NT2/D1 (cell line): ENCODE measurements at regions not wholly inside any gene's neighbourhood (a gene's known extent, or its start where the extent isn't known, plus 50 kb on each side); places are given as distances from the start of the nearest gene placed in this dataset.
"Not testable (repeated sequence)": the region's sequence is repeated elsewhere in the genome, so short reads cannot be mapped to it uniquely, and the experiment has no call there.

Experiments
- YY1 ChIP-seq: IDR thresholded peaks from 2 replicates; pipeline ENCODE4 v1.6.1; 2011; ENCODE audit not compliant: insufficient read length, insufficient read depth
- ZNF274 ChIP-seq: IDR thresholded peaks from 2 replicates; pipeline ENCODE4 v1.6.1; 2011; ENCODE audit warnings: mild to moderate bottlenecking, low read depth, low read length

DNA sequence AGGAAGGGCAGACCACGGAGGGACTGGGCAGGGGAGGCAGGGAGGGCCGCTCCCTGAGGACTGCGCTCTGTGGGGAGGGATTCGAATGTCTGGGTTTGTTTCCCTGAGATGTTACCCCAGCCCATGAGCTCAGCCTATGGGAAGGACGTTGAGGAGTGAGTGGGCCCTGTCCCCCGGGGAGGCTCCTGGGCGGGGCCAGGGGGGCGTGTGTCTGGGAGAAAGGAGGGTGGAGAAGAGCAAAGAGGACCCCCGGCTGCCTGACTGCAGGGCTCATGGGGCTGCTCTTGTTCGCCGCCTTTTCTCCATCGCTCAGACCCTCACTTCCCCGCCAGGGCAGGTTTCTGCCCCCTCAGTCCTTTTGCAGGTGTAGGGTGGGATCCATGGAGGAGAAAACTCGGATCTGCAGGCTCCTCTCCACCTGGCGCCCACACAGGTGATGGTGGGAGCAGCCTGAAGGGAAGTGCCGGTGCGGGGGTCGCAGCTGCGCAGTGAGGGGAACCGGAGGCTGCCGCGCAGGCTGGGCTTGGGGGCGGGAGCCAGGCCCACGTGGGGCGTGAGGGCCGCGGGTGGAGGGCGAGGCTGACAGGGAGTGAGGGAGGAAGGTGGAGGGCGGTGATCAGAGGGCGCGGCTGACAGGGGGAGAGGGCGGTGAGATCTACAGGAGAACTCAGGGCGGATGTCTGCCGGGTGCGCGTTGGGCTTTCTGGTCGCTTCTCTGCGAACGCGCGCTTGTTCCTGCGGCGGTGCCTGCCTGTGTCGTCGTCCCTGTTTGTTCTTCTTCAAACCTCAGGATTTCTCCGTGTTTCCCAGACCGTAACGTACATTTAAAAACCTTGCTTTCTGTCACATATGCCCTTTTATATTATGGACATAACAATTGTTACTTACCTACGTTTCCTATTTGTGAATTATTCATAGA, 198.2 kb upstream of the NPAP1 start:
- TF ChIP-seq YY1, ZNF274: not testable (repeated sequence)
